ENCODE measurements at regions not wholly inside any gene's neighbourhood (a gene's known extent, or its start where the extent isn't known, plus 50 kb on each side); places are given as distances from the start of the nearest gene placed in this dataset.

DNA sequence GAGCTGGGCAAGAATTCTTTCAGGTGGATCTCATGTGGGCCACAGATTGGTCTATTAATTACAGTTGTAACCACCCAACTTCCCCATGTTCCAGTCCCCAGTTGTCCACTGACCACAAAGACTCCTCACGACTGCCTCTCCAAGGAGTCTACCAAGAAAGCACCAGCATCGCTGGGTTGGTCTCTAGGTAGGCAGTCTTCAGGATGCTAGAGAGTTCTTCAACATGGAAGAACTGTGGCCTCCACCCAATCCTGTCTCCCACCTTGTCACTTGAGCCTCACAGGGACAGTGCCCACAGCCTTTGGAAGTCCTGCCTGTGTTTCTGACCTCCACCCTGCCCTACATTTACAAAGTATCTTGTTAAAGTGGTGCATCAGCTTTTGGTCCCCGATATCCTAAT, 184.7 kb upstream of the FN1 start:
- no peak overlapping the region for H3K4me3 ChIP-seq (ENCODE audit: low read length)
- DNase-seq (ENCODE audit: low read depth, low spot score) = no peak

DNA sequence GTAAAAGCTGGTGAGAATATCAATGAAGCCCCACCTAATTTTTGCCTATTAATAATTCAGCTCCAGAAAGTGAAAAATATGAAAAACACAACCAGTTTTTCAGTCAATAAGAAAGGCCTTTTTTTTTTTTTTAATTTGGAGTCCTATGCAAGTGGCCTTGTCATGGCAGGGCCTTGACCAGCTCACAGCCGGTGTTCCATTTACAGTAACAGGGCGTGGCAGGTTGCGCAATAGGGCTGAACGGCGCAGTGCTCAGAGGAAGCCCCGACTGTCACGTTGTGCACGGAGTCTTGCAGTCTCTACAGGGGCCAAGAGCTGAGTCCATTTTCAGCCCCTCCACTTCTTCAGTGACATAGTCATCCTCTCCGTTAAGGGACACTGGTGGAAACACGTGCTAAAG, 184.1 kb upstream of the FN1 start:
- no peak overlapping the region for H3K4me3 ChIP-seq (ENCODE audit: low read length)

DNA sequence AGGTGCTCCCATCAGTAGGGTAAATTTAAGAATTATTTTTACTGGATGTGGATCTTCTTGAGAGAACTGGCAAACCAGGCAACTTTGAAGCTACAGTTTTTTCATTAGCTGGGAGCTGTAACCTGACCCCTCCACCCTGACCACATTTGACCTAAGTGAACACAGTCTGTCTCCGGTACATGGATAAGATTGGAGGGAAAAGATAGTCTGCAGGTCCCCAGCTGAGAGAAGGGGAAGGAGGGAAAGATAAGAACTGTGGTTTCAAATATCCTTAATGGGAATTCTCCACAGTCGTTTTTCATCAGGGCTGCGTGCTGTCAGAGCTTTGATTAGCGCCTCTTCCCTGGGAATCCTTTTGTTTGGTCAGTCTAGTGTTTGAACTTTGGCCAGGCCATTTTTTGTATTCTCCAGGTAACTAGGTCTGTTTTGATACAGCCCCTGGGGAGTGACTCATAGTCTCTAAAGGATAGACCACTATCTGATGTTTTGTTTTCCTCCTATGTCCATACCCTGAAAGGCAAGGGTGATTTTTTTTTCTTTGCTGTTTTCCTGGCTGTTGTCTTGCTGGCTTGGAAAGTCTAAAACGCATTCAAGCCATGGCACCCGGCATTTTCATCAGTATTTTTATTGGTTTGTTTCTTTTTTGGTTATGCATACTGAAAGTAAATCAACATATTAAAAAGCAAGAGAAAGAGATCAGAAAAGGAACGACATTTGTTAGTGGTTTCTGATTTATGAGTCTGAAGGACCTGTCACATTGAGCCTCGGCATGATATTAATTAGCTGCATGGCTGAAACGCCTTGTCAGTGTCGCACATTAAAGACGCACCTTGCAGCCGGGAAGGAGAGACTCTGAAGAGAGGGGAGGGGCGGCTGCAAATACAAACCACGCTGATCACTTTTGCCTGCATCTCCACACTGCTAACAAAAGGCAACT, 183.4 kb upstream of the FN1 start:
- H3K4me3 ChIP-seq (ENCODE audit: low read length) = no peak overlapping the region
- no peak for DNase-seq (ENCODE audit: low read depth, low spot score)

More for the DNA sequence above, 184.1 kb upstream of the FN1 start:
- no peak for DNase-seq (ENCODE audit: low read depth, low spot score)

DNA sequence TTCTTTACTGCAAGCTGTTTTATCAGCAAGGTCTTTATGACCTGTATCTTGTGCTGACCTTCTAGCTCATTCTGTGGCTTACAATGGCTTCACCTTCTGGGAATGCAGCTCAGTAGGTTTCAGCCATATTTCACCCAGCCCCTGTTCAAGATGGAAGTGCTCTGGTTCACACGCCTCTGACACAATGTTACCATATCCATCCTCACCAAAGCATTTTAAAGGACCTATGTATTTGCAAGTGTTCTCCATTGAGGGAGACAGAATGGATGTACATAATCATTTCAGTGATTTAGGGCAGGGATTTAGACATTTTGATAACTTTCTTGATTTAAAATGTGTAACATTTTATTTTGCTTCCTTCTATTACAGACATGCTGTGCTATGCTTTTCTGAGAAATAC, 182.3 kb upstream of the FN1 start:
- DNase-seq (ENCODE audit: low read depth, low spot score) = no peak
- H3K4me3 ChIP-seq (ENCODE audit: low read length) = no peak overlapping the region

DNA sequence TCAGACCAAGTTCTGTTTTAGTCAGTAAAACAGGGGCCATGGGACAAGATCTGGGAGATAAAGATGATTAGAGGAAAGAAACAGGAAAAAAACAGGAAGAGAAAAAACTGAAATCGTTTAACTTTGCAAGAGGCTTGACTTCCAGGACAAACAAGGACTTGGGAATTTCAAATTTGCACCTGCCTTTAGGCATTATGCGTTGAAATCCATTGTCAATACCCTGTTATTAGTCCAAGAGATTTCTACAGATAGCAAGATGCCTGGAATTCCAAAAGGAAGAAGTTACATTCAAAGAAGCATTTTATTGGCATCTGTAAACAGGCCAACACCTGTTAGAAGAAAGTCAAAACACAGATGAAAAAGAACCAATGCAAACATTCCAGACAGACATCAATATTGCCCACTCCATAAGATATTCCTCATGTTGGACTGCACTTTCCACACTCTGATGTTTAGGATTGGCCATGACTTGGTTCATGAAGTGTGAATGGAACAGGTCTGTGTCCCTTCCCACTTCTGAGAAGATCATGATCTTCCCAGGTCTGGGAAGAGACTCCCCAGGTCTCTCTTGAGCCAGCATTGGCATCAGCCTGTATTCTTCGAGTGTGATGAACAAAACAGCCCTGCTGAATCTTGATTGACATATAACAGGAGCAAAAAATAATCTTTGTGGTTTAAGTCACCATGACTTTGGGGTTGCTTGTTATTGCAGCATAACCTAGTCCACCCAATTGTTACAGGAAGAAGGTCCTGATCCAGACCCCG, 181.4 kb upstream of the FN1 start:
- H3K4me3 ChIP-seq (ENCODE audit: low read length) = no peak overlapping the region

DNA sequence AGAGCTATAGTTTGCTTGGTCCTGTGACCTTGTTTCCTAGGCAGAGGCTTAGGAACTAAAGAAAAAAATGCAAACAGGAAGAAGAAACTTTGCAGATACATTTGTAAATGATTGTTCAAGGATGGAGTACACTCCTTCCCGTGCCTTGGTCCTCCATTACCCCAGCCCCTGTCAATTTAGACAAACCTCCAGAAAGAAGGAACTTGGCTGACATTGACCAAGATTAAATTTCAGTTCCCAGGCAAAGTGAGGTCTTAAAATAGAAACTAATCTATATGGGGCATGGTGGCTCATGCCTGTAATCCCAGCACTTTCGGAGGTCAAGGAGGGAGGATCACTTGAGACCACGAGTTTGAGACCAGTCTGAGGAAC, 179.9 kb upstream of the FN1 start:
- H3K4me3 ChIP-seq (ENCODE audit: low read length) = no peak overlapping the region
- DNase-seq (ENCODE audit: low read depth, low spot score) = no peak

More for the DNA sequence above, 181.4 kb upstream of the FN1 start:
- DNase-seq (ENCODE audit: low read depth, low spot score) = no peak

DNA sequence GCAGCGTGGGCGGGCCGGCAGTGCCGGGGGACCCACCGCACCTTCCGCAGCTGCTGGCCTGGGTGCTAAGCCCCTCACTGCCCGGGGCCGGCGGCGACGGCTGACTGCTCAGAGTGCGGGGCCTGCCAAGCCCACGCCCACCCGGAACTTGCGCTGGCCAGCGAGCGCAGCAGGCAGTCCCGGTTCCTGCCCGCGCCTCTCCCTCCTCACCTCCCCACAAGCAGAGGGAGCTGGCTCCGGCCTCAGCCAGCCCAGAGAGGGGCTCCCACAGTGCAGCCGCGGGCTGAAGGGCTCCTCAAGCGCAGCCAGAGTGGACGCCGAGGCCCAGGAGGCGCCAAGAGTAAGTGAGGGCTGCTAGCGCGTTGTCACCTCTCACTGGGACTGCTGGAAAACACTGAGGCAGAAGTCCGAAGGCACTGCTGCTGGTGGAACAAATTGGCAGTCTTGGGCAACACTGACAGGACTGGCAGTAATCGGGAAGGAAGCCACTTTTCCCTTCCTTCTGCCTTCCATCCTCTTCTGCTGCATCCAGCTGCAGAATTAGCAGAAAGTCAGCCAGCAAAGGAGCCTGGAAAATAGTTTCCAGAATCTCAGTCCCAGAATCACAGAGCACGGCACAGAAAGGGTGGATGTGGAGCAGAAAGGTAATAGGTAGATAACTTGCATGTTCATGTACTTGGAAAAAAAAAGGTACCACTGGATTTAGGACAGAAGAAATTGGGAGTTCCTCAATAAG, 179.4 kb upstream of the FN1 start:
- no peak for DNase-seq (ENCODE audit: low read depth, low spot score)
- H3K4me3 ChIP-seq (ENCODE audit: low read length) = no peak overlapping the region

DNA sequence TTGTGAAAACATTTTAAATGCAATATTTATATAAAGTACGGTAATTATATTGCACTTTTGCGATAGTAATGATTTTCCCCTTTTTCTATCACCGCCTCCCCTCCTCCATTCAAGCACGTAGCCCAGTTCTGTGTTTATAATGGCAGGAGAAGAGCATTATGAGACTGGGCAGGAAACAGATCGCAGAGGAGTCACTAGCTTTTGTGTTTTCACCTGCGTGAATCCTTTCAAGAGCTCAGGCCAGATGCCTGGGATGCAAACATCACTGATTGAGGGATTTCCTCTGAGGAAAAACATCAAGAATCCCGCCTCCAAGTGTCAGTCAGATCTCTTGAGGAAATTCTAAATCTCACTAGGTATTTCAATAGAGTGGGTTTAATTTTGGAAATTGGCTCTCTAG, 178.4 kb upstream of the FN1 start:
- H3K4me3 ChIP-seq (ENCODE audit: low read length) = no peak overlapping the region
- DNase-seq (ENCODE audit: low read depth, low spot score) = no peak

DNA sequence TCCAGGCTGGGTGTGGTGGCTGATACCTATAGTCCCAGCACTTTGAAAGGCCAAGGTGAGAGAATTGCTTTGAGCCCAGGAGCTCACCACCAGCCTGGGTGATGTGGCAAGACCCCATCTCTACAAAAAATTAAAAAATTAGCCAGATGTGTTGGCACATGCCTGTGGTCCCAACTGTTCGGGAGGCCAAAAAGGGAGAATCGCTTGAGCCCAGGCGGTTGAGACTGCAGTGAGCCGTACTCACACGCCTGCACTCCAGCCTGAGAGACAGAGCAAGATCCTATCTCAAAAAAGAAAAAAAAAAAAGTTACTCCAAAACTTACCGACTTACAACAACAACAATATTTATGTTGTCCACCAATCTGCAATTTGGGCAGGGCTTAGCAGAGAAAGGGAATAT, 178.0 kb upstream of the FN1 start:
- no peak for DNase-seq (ENCODE audit: low read depth, low spot score)

DNA sequence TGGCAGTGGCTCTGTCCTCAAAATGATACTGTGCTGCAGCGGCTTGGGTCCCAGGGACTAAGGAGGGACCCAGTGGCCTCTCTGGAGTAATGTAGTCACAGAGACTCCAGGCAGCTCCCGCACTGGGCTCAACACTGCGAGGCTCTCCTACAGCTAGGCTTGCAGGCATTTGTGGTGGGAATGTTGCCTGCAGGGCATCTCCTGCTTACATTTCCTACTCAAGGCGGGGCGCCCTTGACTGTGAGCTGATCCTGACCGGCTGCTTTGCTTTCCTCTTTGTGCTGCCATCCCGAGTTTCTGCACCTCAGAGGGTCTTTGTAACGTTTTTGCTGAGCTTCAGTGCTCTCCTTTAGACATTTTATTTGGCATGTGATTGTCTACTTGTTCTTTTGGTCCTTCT, 177.4 kb upstream of the FN1 start:
- DNase-seq (ENCODE audit: low read depth, low spot score) = no peak
- no peak overlapping the region for H3K4me3 ChIP-seq (ENCODE audit: low read length)

More for the DNA sequence above, 178.0 kb upstream of the FN1 start:
- no peak overlapping the region for H3K4me3 ChIP-seq (ENCODE audit: low read length)

DNA sequence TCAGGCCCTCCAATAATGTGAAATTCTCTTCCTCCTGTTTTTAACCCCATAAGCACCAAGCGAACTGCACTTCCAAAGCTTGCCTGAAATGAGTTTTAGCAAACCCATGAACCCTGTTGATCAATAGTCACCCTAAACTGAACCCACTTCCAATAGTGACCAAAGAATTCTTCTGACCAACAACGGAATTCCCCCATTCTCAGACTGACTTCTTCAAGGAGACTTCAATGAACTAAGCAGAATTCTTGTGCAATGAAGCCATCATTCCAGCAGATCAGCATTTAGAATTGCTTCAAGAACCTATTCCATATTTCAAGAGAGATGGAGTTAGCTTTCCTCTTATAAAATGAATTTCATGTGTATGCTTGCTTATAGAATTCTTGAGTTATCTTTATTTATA, 176.9 kb upstream of the FN1 start:
- H3K4me3 ChIP-seq (ENCODE audit: low read length) = no peak overlapping the region
- DNase-seq (ENCODE audit: low read depth, low spot score) = no peak

DNA sequence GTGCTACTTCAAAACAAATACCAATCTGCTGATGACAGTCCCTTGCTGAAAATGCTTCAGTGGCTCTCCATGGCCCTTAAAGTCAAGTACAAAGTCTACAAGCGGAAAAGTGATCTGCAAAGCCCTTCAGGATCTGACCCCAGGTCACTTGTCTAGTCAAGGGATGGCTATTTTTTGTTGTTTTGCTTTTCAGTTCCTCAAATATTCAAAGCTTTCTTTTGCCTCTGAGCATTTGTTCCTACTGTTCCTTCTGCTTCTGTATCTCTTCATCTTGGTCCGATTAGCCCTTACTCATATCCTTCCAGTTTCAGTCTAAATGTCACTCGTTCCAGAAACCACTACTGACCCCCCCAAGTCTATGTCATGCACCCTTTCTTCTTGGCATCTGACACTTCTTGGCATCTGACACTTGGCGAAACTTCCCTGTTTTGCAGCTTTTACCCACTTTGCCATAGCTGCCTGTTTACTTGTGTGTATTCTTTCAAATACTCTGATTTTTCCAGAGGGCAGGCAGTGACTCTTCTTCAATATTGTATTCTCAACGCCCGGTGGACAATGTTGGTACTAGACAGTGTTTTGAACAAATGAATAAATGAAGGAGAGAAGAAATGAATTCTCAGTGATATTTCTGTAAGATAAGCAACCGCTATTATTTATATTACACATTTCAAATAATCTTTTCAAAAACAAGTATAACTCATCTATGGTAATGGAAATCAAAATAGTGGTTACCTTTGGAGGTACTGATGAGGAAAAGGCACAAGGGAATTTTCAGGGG, 175.9 kb upstream of the FN1 start:
- DNase-seq (ENCODE audit: low read depth, low spot score) = no peak
- no peak overlapping the region for H3K4me3 ChIP-seq (ENCODE audit: low read length)

DNA sequence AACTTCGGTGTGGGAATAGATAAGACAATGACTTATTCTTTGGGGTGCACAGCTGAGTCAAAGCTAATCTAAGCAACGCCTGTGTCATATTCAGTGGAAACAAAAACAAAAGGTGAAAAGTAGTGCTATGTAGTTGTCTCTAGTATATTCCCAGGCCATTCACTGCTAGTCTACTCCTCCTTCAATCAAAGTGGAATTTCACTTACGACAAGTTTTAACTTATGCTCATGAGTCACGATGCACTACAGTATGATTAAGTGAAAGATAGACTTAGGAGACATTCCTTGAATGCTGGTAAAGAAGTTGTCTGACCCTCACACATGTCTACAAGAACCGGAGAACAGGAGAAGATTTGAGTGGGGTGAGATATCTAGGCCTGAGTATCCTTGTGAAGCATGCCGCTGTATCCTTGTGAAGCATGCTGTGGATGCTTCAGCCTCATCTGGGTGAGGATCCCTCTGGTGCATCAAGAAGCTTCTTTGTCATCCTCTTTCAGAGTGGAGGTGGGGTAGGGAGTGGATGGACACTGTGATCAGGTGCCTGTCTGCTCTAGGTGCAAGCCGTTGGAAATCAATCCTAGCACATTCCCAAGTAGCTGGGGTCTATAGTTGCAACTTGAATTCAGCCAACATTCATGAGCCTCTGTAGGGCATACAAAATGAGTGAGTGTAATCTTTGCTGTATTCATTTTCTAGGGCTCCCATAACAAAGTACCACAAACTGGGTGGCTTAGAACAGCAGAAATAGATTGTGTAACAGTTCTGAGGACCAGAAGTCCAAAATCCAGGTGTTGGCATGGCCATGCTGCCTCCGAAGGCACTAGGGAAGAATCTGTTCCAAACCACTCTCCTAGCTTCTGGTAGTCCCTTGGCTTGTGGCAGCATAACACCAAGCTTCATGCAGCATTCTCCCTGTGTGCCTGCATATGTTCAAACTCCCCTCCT, 173.5 kb upstream of the FN1 start:
- DNase-seq (ENCODE audit: low read depth, low spot score) = no peak
- H3K4me3 ChIP-seq (ENCODE audit: low read length) = no peak overlapping the region

DNA sequence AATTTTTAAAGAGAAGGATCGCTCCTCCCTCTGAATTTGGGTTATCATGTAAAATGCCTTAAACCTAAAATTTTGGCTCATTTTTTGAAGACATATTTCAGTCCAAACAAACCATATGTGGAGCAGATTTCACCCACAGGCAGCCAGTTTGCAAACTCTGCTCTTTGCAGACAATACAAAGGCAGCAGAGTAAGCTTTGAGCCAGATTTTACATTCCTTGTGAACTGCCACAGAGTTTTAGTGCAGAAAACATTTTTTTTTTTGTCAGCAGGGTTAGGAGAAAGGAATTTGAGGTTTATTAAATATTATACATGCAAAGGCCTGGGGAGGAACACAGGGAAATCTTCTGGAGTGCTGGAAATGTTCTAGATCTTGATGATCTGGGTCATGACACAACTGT, 171.9 kb upstream of the FN1 start:
- no peak for DNase-seq (ENCODE audit: low read depth, low spot score)
- H3K4me3 ChIP-seq (ENCODE audit: low read length) = no peak overlapping the region

DNA sequence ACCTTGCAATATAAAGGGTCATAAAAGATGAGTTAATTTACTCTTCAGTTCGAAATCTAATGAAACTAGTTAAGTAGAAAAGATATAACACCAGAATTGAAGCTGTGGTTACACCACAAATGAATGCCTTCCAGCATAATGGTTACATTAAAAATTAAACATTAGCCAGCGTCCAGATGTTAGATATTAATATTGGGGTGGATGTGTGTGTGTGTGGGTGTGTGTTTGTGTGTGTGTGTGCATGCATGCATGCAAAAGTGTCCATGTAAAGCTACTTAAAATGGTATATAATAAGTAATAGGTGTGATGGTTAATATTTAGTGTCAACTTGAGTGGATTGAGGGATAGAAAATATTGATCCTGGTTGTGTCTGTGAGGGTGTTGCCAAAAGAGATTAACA, 170.4 kb upstream of the FN1 start:
- no peak for DNase-seq (ENCODE audit: low read depth, low spot score)
- H3K4me3 ChIP-seq (ENCODE audit: low read length) = no peak overlapping the region

DNA sequence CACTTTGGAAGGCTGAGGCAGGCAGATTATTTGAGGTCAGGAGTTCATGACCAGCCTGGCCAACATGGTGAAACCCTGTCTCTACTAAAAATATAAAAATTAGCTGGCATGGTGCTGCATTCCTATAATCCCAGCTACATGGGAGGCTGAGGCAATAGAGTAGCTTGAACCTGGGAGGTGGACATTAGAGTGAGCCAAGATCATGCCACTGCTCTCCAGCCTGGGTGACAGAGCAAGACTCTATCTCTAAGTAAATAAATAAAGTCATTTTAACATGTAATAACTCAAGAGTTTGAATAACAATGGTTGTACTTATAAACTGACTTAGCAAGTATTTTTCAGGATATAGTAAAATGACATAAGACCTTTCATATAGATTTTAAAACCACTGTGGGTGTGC, 169.3 kb upstream of the FN1 start:
- DNase-seq (ENCODE audit: low read depth, low spot score) = no peak
- H3K4me3 ChIP-seq (ENCODE audit: low read length) = no peak overlapping the region

DNA sequence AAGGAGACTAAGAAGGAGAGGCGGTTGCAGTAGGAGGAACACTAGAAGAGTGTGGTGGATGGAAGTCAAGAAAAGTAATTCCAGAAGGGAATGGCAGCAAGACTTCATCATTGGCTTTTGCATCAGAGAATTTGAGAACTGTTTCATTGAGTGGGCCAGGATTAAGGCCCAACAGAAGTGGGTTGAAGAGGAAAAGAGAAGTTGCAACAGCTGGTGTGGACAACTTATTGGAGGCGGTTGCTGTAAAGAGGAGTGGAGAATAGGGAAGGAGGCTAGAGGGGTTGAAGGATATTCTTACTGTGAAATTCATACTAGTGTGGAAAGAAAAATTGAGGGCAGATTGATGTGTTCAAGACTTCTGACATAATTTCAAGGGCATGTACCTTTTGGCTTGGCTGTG, 168.7 kb upstream of the FN1 start:
- DNase-seq (ENCODE audit: low read depth, low spot score) = no peak

DNA sequence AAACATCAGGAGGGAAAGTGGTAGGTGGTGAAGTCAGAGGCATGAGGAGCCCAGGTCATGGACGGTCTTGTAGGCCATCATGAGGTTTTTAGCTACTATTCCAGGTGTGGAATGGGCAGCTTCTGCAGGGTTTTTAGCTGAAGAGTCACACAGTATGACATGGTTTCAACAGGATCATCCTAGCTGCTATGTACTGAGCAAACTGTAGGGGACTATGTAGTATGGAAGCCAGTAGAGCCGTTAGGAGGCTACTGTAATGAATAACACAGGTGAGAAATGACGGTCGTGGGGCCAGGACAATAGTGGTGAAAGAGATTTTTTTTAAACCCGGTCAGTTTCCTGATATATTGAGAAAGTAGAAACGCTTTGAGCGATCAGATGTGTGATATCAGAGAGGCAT, 167.6 kb upstream of the FN1 start:
- DNase-seq (ENCODE audit: low read depth, low spot score) = no peak

More for the DNA sequence above, 168.7 kb upstream of the FN1 start:
- H3K4me3 ChIP-seq (ENCODE audit: low read length) = no peak overlapping the region

More for the DNA sequence above, 167.6 kb upstream of the FN1 start:
- H3K4me3 ChIP-seq (ENCODE audit: low read length) = no peak overlapping the region

All from Jurkat, Clone E6-1 (cell line).